ENCODE measurements at regions not wholly inside any gene's neighbourhood (a gene's known extent, or its start where the extent isn't known, plus 50 kb on each side); places are given as distances from the start of the nearest gene placed in this dataset.

DNA sequence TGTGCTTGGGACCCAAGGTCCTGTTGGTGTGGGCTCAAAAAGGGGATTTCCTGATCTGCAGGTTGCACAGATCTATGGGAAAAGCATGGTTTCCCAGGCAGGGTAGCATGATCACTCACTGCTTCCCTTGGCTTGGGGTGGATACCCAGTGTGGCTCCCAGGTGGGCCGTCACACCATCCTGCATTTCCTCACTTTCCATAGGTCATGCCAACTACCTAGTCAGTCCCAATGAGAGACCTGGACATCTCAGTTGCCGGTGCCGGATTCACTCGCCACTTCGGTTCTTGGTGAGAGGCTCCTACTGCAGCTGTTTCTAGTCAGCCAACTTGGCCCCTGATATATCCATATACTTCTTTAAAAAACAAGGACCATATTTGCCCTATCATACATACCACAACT is 503.0 kb downstream of the PCDH17 start:
- TF ChIP-seq CTCF (IDR thresholded peaks at IDR 0.05) (no peak), POLR2A (IDR thresholded peaks at IDR 0.05) (no peak)
